H1 (cell line): ENCODE measurements at regions not wholly inside any gene's neighbourhood (a gene's known extent, or its start where the extent isn't known, plus 50 kb on each side); places are given as distances from the start of the nearest gene placed in this dataset.

Experiments used
- CHD1 ChIP-seq: IDR thresholded peaks from 2 replicates; pipeline ENCODE4 v1.6.1; 2012; ENCODE audit warnings: low read depth, low read length, improper control_type of control experiment
- CTCF ChIP-seq, 3 experiments: IDR thresholded peaks; 1 replicate in 2 of 3; 2 replicates in 1 of 3; pipeline versions ENCODE4 v1.5.1 to v1.6.1; 2011; ENCODE audit warnings: low read length in 3 of 3, mild to moderate bottlenecking in 3 of 3, inconsistent platforms in 2 of 3, low read depth in 1 of 3, moderate library complexity in 1 of 3; ENCODE audit not compliant: insufficient read depth in 1 of 3; ENCODE audit errors: control extremely low read depth in 1 of 3
- EP300 ChIP-seq, 2 experiments: IDR thresholded peaks; 1 replicate in 1 of 2; 2 replicates in 1 of 2; pipeline ENCODE4 v1.6.1; 2011 to 2012; ENCODE audit warnings: low read depth in 2 of 2, low read length in 2 of 2, mild to moderate bottlenecking in 2 of 2, borderline replicate concordance in 1 of 2, inconsistent platforms in 1 of 2, moderate library complexity in 1 of 2
- EZH2 ChIP-seq: fragments of 200-600 bp; sonication (generic); IDR thresholded peaks from 2 replicates; pipeline ENCODE4 v1.7.1; 2012; ENCODE audit warnings: low read depth, mild to moderate bottlenecking, moderate library complexity, low read length, inconsistent platforms; ENCODE audit not compliant: severe bottlenecking
- HDAC6 ChIP-seq: IDR thresholded peaks from one replicate; pipeline ENCODE4 v1.7.1; 2012; ENCODE audit warnings: low read depth, mild to moderate bottlenecking, inconsistent platforms, low read length, moderate library complexity
- POLR2A ChIP-seq, 2 experiments: IDR thresholded peaks; 1 replicate in 1 of 2; 2 replicates in 1 of 2; pipeline ENCODE4 v1.6.1; 2011; ENCODE audit warnings: low read depth in 2 of 2, low read length in 2 of 2, mild to moderate bottlenecking in 2 of 2; ENCODE audit errors: control extremely low read depth in 1 of 2
- POLR2AphosphoS5 ChIP-seq: IDR thresholded peaks from 2 replicates; pipeline ENCODE4 v1.6.1; 2011; ENCODE audit warnings: low read depth, low read length
- SAP30 ChIP-seq: fragments of 300-600 bp; sonication (generic); IDR thresholded peaks from 2 replicates; pipeline ENCODE4 v1.7.1; 2012; ENCODE audit warnings: low read length, moderate library complexity, mild to moderate bottlenecking, inconsistent platforms; ENCODE audit not compliant: insufficient read depth, insufficient replicate concordance

- TF ChIP-seq POLR2AphosphoS5 (no peak), POLR2A (IDR thresholded peaks at IDR 0.05; ENCODE audit: control extremely low read depth in 1 of 2, low read depth in 2 of 2, low read length in 2 of 2) (no peak), SAP30 (no peak), CTCF (IDR thresholded peaks at IDR 0.05; ENCODE audit: control extremely low read depth in 1 of 3, insufficient read depth in 1 of 3, low read depth in 1 of 3, low read length in 3 of 3) (no peak), EP300 (IDR thresholded peaks at IDR 0.05; ENCODE audit: borderline replicate concordance in 1 of 2, low read depth in 2 of 2, low read length in 2 of 2) (no peak), EZH2 (no peak), HDAC6 (no peak), CHD1 (no peak)
Observed at GRCh38 chr13:38514575-38514974, 164.9 kb downstream of the UFM1 start.
